SK-N-SH (cell line): ENCODE measurements at regions not wholly inside any gene's neighbourhood (a gene's known extent, or its start where the extent isn't known, plus 50 kb on each side); places are given as distances from the start of the nearest gene placed in this dataset.
A peak's percentile ranks its signal among the peaks of the same experiment; 100 is the strongest.

Experiments
- CTCF ChIA-PET: fragments of 300-600, 350-600 bp; formaldehyde crosslinking; extraction: SDS; loops from one replicate; lab custom pipeline; 2021; lab: Yijun Ruan, JAX
- POLR2A ChIA-PET: fragments of 350-600 bp; sonication (Branson Sonifier 250); formaldehyde crosslinking; extraction: SDS; loops from one replicate; lab custom pipeline; 2020; ENCODE audit warnings: antibody characterized with exemption, inconsistent platforms; lab: Yijun Ruan, JAX
- DNase-seq: peaks from one replicate; pipeline ENCODE4 v3.0.0; 2012
- H2AFZ ChIP-seq: fragments of 200-600 bp; sonication (generic); 2 replicates; pipeline ENCODE4 v1.8.1; 2016; ENCODE audit warnings: antibody characterized with exemption, mild to moderate bottlenecking, low read depth
- H3F3A ChIP-seq: fragments of 200-600 bp; sonication (generic); replicated peaks from 2 replicates; pipeline ENCODE3; 2016; ENCODE audit warnings: antibody characterized with exemption, mild to moderate bottlenecking; ENCODE audit not compliant: insufficient read depth
- H3K27ac ChIP-seq, 2 experiments: fragments of 200-500 bp in 1 of 2; fragments of 200-600 bp in 1 of 2; sonication (Bioruptor generic) in 1 of 2; sonication (generic), shearing (Covaris generic) in 1 of 2; 2 replicates each; pipeline versions ENCODE4 v1.5.1 to v1.6.1; 2014 to 2016; ENCODE audit warnings: low read depth in 2 of 2, inconsistent platforms in 1 of 2, low read length in 1 of 2, mild to moderate bottlenecking in 1 of 2, mixed read lengths in 1 of 2
- H3K27me3 ChIP-seq: fragments of 200-600 bp; sonication (generic), shearing (Covaris generic); 2 replicates; pipeline ENCODE4 v1.6.1; 2016; ENCODE audit warnings: mixed run types; ENCODE audit not compliant: insufficient read depth
- H3K36me3 ChIP-seq, 2 experiments: fragments of 200-500 bp in 1 of 2; fragments of 200-600 bp in 1 of 2; sonication (Bioruptor generic) in 1 of 2; sonication (generic) in 1 of 2; replicated peaks in 1 of 2; 2 replicates each; pipeline versions ENCODE3 to v1.5.1; 2014 to 2016; ENCODE audit warnings: low read length in 1 of 2, mild to moderate bottlenecking in 1 of 2; ENCODE audit not compliant: insufficient read depth in 2 of 2, control insufficient read depth in 1 of 2
- H3K4me1 ChIP-seq, 2 experiments: fragments of 200-500 bp in 1 of 2; fragments of 200-600 bp in 1 of 2; sonication (Bioruptor generic) in 1 of 2; sonication (generic), shearing (Covaris generic) in 1 of 2; 2 replicates each; pipeline versions ENCODE4 v1.5.1 to v1.6.1; 2014 to 2016; ENCODE audit warnings: low read depth in 1 of 2, low read length in 1 of 2, mixed run types in 1 of 2; ENCODE audit not compliant: insufficient read depth in 2 of 2, control insufficient read depth in 1 of 2
- H3K4me2 ChIP-seq: fragments of 200-600 bp; sonication (generic), shearing (Covaris generic); 2 replicates; pipeline ENCODE4 v1.6.1; 2017; ENCODE audit warnings: mixed run types
- H3K4me3 ChIP-seq, 2 experiments: fragments of 200-500 bp in 1 of 2; fragments of 200-600 bp in 1 of 2; sonication (Bioruptor generic) in 1 of 2; sonication (generic), shearing (Covaris generic) in 1 of 2; 2 replicates each; pipeline versions ENCODE4 v1.5.1 to v1.8.1; 2014 to 2016; ENCODE audit warnings: low read depth in 2 of 2, inconsistent platforms in 1 of 2, low read length in 1 of 2, mild to moderate bottlenecking in 1 of 2, mixed read lengths in 1 of 2, moderate library complexity in 1 of 2
- H3K79me2 ChIP-seq: fragments of 200-600 bp; sonication (generic); 2 replicates; pipeline ENCODE4 v1.8.1; 2017; ENCODE audit warnings: mild to moderate bottlenecking; ENCODE audit not compliant: insufficient read depth
- H3K9ac ChIP-seq: fragments of 200-600 bp; sonication (generic); 2 replicates; pipeline ENCODE4 v1.6.1; 2017; ENCODE audit warnings: mixed run types
- H3K9me2 ChIP-seq: fragments of 200-600 bp; sonication (generic); 2 replicates; pipeline ENCODE4 v1.6.1; 2017; ENCODE audit warnings: mixed run types
- H3K9me3 ChIP-seq: fragments of 200-600 bp; sonication (generic); 2 replicates; pipeline ENCODE4 v1.6.1; 2017; ENCODE audit warnings: mixed run types, mild to moderate bottlenecking, moderate library complexity
- H4K20me1 ChIP-seq: fragments of 200-600 bp; sonication (generic); 2 replicates; pipeline ENCODE4 v1.6.1; 2017; ENCODE audit warnings: mild to moderate bottlenecking, mixed run types; ENCODE audit not compliant: insufficient read depth
- CHD2 ChIP-seq: fragments of 150-350 bp; IDR thresholded peaks from 2 replicates; pipeline ENCODE4 v1.6.1; 2018; ENCODE audit warnings: low read length; ENCODE audit not compliant: partially characterized antibody
- EZH2phosphoT487 ChIP-seq: fragments of 200-600 bp; sonication (generic); IDR thresholded peaks from 2 replicates; pipeline ENCODE4 v1.6.1; 2017; ENCODE audit warnings: low read depth, mixed run types, mild to moderate bottlenecking, antibody characterized with exemption, moderate library complexity, borderline replicate concordance
- FOSL2 ChIP-seq: IDR thresholded peaks from 2 replicates; pipeline ENCODE4 v1.4.0; 2012; ENCODE audit warnings: low read depth, mild to moderate bottlenecking, moderate library complexity, borderline replicate concordance
- FOXJ3 ChIP-seq: sonication (generic); formaldehyde crosslinking; IDR thresholded peaks from 2 replicates; pipeline ENCODE4 v1.5.1; 2020; ENCODE audit warnings: mild to moderate bottlenecking, missing genetic modification reagents
- JUND ChIP-seq: IDR thresholded peaks from 2 replicates; pipeline ENCODE4 v1.4.0; 2012
- MEF2A ChIP-seq: IDR thresholded peaks from 2 replicates; pipeline ENCODE4 v1.4.0; 2012; ENCODE audit warnings: low read depth, borderline replicate concordance
- RCOR1 ChIP-seq: fragments of 150-350 bp; IDR thresholded peaks from 2 replicates; pipeline ENCODE4 v1.6.1; 2017; ENCODE audit warnings: antibody characterized with exemption, low read length
- RXRA ChIP-seq: IDR thresholded peaks from 2 replicates; pipeline ENCODE4 v1.4.0; 2012; ENCODE audit warnings: low read depth, mild to moderate bottlenecking, borderline replicate concordance
- SMC3 ChIP-seq: IDR thresholded peaks from 2 replicates; pipeline ENCODE4 v1.6.1; 2012; ENCODE audit warnings: low read depth, low read length, improper control_type of control experiment
- TCF12 ChIP-seq: IDR thresholded peaks from 2 replicates; pipeline ENCODE4 v1.4.0; 2012
- WGBS: methylation state at CpG from one replicate; pipeline ENCODE4 v1.1.6; 2017; ENCODE audit warnings: low lambda C conversion rate; 5-methylcytosine and 5-hydroxymethylcytosine counted together
- TF ChIP-seq, protein P1 (sequence below): IDR thresholded peaks from 2 replicates; pipeline ENCODE4 v1.4.0; 2012; ENCODE audit warnings: low read depth, borderline replicate concordance
- TF ChIP-seq, protein P2 (sequence below): fragments of 200-600 bp; sonication (generic); IDR thresholded peaks from 2 replicates; pipeline ENCODE4 v1.6.1; 2017; ENCODE audit warnings: antibody characterized with exemption, mild to moderate bottlenecking, moderate library complexity
- TF ChIP-seq, protein P3 (sequence below): fragments of 150-350 bp; IDR thresholded peaks from 2 replicates; pipeline ENCODE4 v1.6.1; 2016; ENCODE audit warnings: mild to moderate bottlenecking, low read depth, low read length
- TF ChIP-seq, protein P4 (sequence below): IDR thresholded peaks from 2 replicates; pipeline ENCODE4 v1.4.0; 2012; ENCODE audit warnings: low read depth

DNA sequence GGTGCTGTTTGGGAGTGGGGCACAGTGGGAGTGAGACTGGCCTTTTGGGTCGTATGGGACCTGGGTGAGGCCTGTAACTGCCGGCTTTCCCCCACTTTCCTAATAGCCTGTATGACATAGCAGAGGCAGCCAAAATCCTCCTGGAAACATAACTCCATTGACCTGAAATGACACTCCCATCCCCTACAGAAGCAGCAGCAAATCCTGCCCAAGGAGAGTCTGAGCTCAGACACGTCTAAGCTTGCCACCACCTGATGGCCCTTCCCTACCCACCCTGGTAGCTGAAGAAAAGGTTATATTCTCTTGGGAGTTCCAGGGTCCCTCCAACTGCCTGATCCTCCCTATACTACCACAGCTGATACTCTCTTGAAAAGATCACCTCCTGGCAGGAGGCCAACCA lies 179.8 kb upstream of the ARRDC3 start:
- POLR2A ChIA-PET: no interaction called here
- CTCF ChIA-PET: no interaction called here

DNA sequence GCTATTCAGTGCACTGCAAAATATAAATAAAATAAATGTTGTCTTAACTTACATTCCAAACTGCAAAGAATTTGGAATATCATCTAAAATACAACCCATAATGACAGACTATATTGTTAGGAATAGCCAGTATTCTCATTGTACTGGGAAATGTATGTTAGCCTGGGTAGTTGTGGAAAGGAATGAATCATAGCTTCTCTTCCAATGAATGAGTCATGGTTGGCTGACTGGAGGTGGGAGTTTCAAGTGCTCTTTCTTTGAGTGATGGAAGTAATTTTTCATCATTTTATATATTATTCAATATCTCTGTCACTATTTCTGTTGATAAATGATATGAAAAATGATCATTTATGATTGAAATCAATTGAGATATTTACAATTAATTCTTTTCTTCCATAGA lies 158.6 kb upstream of the ARRDC3 start:
- Histone ChIP-seq H3K79me2 (no peaks in the 10 kb centered on the region), H3K9me2 (no peaks in the 10 kb centered on the region; the same call in 1 of the 2 replicates), H3K9me3 (no peaks in the 10 kb centered on the region), H3K36me3 (no peaks in the 10 kb centered on the region), H3K27ac (no peak overlapping the region), H3K4me1 (no peaks in the 10 kb centered on the region), H3F3A (peaks cover 3% of the 10 kb centered on the region), H3K4me3 (no peak overlapping the region), H3K4me2 (no peak overlapping the region), H2AFZ (no peak overlapping the region), H3K9ac (no peak overlapping the region), H4K20me1 (no peaks in the 10 kb centered on the region), H3K27me3 (no peaks in the 10 kb centered on the region)
- ChIA-PET POLR2A (no interaction called here), CTCF (no interaction called here)
- TF ChIP-seq EZH2phosphoT487 (no peak), MEF2A (no peak), FOSL2 (peak; percentile 75), JUND (peak; percentile 35; the same call in 1 of the 2 replicates)
- TF ChIP-seq, protein P1, sequence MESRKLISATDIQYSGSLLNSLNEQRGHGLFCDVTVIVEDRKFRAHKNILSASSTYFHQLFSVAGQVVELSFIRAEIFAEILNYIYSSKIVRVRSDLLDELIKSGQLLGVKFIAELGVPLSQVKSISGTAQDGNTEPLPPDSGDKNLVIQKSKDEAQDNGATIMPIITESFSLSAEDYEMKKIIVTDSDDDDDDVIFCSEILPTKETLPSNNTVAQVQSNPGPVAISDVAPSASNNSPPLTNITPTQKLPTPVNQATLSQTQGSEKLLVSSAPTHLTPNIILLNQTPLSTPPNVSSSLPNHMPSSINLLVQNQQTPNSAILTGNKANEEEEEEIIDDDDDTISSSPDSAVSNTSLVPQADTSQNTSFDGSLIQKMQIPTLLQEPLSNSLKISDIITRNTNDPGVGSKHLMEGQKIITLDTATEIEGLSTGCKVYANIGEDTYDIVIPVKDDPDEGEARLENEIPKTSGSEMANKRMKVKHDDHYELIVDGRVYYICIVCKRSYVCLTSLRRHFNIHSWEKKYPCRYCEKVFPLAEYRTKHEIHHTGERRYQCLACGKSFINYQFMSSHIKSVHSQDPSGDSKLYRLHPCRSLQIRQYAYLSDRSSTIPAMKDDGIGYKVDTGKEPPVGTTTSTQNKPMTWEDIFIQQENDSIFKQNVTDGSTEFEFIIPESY: no peak
- no peak for DNase-seq

More for the DNA sequence above, 179.8 kb upstream of the ARRDC3 start:
- H3K9me3 ChIP-seq: no peaks in the 10 kb centered on the region
- H3K4me2 ChIP-seq: no peak overlapping the region
- no peak overlapping the region for H3K27ac ChIP-seq
- no peaks in the 10 kb centered on the region for H4K20me1 ChIP-seq
- H3K4me1 ChIP-seq: no peaks in the 10 kb centered on the region
- H3K79me2 ChIP-seq: no peaks in the 10 kb centered on the region
- no peaks in the 10 kb centered on the region for H3K27me3 ChIP-seq
- no peaks in the 10 kb centered on the region for H3K36me3 ChIP-seq
- TF ChIP-seq, protein P2, sequence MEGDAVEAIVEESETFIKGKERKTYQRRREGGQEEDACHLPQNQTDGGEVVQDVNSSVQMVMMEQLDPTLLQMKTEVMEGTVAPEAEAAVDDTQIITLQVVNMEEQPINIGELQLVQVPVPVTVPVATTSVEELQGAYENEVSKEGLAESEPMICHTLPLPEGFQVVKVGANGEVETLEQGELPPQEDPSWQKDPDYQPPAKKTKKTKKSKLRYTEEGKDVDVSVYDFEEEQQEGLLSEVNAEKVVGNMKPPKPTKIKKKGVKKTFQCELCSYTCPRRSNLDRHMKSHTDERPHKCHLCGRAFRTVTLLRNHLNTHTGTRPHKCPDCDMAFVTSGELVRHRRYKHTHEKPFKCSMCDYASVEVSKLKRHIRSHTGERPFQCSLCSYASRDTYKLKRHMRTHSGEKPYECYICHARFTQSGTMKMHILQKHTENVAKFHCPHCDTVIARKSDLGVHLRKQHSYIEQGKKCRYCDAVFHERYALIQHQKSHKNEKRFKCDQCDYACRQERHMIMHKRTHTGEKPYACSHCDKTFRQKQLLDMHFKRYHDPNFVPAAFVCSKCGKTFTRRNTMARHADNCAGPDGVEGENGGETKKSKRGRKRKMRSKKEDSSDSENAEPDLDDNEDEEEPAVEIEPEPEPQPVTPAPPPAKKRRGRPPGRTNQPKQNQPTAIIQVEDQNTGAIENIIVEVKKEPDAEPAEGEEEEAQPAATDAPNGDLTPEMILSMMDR: no peak
- TF ChIP-seq, protein P3, sequence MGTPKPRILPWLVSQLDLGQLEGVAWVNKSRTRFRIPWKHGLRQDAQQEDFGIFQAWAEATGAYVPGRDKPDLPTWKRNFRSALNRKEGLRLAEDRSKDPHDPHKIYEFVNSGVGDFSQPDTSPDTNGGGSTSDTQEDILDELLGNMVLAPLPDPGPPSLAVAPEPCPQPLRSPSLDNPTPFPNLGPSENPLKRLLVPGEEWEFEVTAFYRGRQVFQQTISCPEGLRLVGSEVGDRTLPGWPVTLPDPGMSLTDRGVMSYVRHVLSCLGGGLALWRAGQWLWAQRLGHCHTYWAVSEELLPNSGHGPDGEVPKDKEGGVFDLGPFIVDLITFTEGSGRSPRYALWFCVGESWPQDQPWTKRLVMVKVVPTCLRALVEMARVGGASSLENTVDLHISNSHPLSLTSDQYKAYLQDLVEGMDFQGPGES: no peak
- no peak for TF ChIP-seq FOXJ3 (CRISPR knock-in tag)
- TF ChIP-seq, protein P4, sequence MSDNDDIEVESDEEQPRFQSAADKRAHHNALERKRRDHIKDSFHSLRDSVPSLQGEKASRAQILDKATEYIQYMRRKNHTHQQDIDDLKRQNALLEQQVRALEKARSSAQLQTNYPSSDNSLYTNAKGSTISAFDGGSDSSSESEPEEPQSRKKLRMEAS: no peak
- TF ChIP-seq SMC3: no peak
- TF ChIP-seq TCF12: no peak
- TF ChIP-seq CHD2: no peak
- TF ChIP-seq RXRA: no peak
- no peak for TF ChIP-seq MEF2A
- TF ChIP-seq RCOR1: no peak
- no peaks in the 10 kb centered on the region for H3F3A ChIP-seq
- DNase-seq: no peak
- no peaks in the 10 kb centered on the region for H3K9me2 ChIP-seq
- H3K9ac ChIP-seq: no peak overlapping the region
- WGBS: 30% methylated on average over 3 of the region's 3 CpGs
- H2AFZ ChIP-seq: no peak overlapping the region
- H3K4me3 ChIP-seq: no peak overlapping the region
